Tibial nerve (tissue), 4 donors: ENCODE measurements at regions not wholly inside any gene's neighbourhood (a gene's known extent, or its start where the extent isn't known, plus 50 kb on each side); places are given as distances from the start of the nearest gene placed in this dataset.

Experiments
- EP300 ChIP-seq, 2 donors: sonication (generic); formaldehyde crosslinking; IDR thresholded peaks; one replicate each; pipeline ENCODE4 v1.6.1; 2017; ENCODE audit warnings: antibody characterized with exemption in 2 of 2, mild to moderate bottlenecking in 1 of 2
- POLR2A ChIP-seq, 2 donors: fragments of 450-650 bp; IDR thresholded peaks; one replicate each; pipeline ENCODE4 v1.6.1; 2017; ENCODE audit warnings: antibody characterized with exemption in 2 of 2, mild to moderate bottlenecking in 2 of 2, moderate library complexity in 2 of 2
- TF ChIP-seq, protein P1 (sequence below), 5 experiments: fragments of 200-600 bp in 3 of 5; fragments of 450-650 bp in 2 of 5; sonication (generic) in 3 of 5; IDR thresholded peaks; one replicate each; pipeline ENCODE4 v1.5.1; 2016 to 2019; ENCODE audit warnings: antibody characterized with exemption in 5 of 5, mild to moderate bottlenecking in 3 of 5, moderate library complexity in 2 of 5

GRCh38 chrX:42536286-42536685, 241.7 kb downstream of the PPP1R2C start:
- TF ChIP-seq POLR2A (IDR thresholded peaks at IDR 0.05): no peak
- TF ChIP-seq, protein P1, sequence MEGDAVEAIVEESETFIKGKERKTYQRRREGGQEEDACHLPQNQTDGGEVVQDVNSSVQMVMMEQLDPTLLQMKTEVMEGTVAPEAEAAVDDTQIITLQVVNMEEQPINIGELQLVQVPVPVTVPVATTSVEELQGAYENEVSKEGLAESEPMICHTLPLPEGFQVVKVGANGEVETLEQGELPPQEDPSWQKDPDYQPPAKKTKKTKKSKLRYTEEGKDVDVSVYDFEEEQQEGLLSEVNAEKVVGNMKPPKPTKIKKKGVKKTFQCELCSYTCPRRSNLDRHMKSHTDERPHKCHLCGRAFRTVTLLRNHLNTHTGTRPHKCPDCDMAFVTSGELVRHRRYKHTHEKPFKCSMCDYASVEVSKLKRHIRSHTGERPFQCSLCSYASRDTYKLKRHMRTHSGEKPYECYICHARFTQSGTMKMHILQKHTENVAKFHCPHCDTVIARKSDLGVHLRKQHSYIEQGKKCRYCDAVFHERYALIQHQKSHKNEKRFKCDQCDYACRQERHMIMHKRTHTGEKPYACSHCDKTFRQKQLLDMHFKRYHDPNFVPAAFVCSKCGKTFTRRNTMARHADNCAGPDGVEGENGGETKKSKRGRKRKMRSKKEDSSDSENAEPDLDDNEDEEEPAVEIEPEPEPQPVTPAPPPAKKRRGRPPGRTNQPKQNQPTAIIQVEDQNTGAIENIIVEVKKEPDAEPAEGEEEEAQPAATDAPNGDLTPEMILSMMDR (IDR thresholded peaks at IDR 0.05): no peak
- no peak for TF ChIP-seq EP300 (IDR thresholded peaks at IDR 0.05)
